Muscle layer of duodenum (tissue), 2 donors: ENCODE measurements at regions not wholly inside any gene's neighbourhood (a gene's known extent, or its start where the extent isn't known, plus 50 kb on each side); places are given as distances from the start of the nearest gene placed in this dataset.

Experiments
- H3K27ac ChIP-seq: one replicate; pipeline ENCODE4 v1.7.0; 2013; ENCODE audit warnings: mild to moderate bottlenecking, low read length
- H3K27me3 ChIP-seq: one replicate; pipeline ENCODE4 v1.7.0; 2013; ENCODE audit warnings: low read depth, mild to moderate bottlenecking, control low read depth, low read length
- H3K36me3 ChIP-seq, 2 donors: one replicate each; pipeline ENCODE4 v1.7.0; 2013; ENCODE audit warnings: low read length in 2 of 2, control low read depth in 1 of 2, mild to moderate bottlenecking in 1 of 2; ENCODE audit not compliant: insufficient read depth in 2 of 2, control insufficient read depth in 1 of 2
- H3K4me1 ChIP-seq, 2 donors: one replicate each; pipeline ENCODE4 v1.7.0; 2013; ENCODE audit warnings: low read length in 2 of 2, mild to moderate bottlenecking in 2 of 2, control low read depth in 1 of 2, moderate library complexity in 1 of 2; ENCODE audit not compliant: insufficient read depth in 2 of 2, control insufficient read depth in 1 of 2
- H3K4me3 ChIP-seq, 2 donors: one replicate each; pipeline ENCODE4 v1.7.0; 2013; ENCODE audit warnings: low read length in 2 of 2, low read depth in 1 of 2, mild to moderate bottlenecking in 1 of 2
- H3K9me3 ChIP-seq, 2 donors: one replicate each; pipeline ENCODE4 v1.7.0; 2013; ENCODE audit warnings: low read length in 2 of 2, control low read depth in 1 of 2, mild to moderate bottlenecking in 1 of 2; ENCODE audit not compliant: control insufficient read depth in 1 of 2
- donor health status: healthy.

DNA sequence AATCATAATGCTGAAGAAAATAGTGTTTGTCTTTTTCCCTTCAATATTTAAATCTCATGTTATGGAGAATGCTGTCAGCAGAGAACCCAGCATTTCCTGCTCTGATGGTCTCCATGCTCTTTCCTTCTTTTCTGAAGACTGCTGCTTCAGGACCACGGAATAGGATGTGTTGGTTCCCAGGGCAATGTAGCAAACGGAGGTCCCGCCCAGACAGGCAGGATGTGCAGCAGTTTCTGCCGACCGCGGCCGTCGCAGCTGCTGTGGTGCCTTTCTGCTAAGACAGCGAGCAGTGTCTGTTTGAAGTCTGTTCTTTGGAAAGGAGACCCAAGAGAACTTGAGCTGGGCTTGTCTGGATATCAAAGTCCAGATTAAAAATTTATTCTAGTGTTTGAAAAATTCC is 654.3 kb downstream of the CCDC171 start:
- Histone ChIP-seq H3K4me3 (no peak overlapping the region), H3K36me3 (no peaks in the 10 kb centered on the region), H3K27me3 (no peaks in the 10 kb centered on the region), H3K4me1 (no peaks in the 10 kb centered on the region), H3K27ac (no peak overlapping the region), H3K9me3 (no peaks in the 10 kb centered on the region)

DNA sequence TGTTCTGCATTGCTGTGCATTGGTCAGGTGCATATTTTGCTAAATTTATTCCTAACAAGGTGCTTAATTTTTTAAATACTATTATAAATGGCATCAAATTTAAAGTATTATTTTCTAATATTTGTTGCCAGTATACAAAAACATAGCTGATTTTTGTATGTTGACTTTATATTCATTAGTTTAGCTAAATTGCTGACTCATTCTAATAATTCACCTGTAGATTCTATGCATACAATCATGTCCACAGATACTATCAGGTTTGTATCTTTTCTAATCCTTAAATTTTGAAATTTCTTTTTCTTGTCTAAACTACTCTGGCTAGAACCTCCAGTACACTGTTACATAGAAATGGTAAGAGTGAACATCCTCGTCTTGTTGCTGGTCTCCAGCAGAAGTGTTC is 657.6 kb downstream of the CCDC171 start:
- Histone ChIP-seq H3K4me3 (no peak overlapping the region), H3K9me3 (no peaks in the 10 kb centered on the region), H3K36me3 (no peaks in the 10 kb centered on the region), H3K27ac (no peak overlapping the region), H3K27me3 (no peaks in the 10 kb centered on the region), H3K4me1 (peaks cover 4 to 14% of the 10 kb centered on the region in 2 donors)

DNA sequence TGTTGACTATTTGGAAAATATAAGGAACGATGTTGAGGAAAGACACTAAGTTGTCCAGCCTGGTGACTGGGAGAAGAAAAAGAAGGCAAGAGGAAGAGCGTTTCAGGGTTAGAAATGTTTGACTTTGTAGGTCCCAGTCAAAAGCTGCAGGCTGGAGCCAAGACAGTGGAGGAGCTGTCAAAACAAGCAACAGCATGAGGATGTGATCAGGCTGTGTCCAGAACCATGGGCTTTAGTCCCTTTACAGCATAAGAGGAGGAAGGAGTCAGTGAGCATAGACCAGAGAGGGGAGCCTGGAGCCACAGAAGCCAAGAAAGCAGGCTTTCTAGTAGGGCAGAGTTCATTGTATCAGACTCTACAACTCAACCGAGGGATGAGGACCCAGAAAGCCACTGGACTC is 658.5 kb downstream of the BNC2 start:
- H3K9me3 ChIP-seq: no peaks in the 10 kb centered on the region

DNA sequence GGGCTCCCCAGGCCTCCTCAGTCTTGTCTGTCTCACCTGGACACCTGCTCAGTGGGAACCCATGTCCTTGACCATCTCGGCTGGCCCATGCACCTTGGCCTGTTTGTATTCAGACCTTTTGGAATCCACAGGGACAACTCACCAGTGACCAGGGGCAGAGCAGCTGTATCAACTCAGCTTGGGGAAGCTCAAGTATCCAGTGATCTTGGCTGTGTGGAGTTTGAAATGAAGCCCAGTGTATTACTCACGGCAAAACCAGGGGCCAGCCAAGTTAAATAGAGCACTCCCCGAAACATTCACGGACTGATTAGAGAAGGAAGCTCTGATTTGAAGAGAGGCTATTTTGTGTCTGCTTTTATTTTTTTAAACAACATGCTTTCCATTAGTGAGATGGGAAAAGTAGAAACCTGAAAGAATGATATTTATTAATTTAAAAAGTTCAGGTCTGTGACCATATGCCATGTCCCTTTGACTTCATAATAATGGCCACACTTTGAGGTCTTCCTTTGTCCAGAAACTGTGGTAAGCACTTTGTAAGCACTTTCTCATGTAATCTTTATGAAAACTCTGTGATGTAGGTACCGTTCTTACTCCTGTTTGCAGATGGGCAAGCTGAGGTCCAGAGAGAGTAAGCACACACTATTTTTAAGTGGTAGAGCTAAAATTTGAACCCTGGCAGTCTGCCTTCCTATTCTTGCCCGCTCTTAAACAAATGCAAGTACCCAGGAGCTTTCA is 656.5 kb downstream of the BNC2 start:
- Histone ChIP-seq H3K9me3 (no peaks in the 10 kb centered on the region), H3K27me3 (no peaks in the 10 kb centered on the region), H3K36me3 (no peaks in the 10 kb centered on the region), H3K4me3 (no peak overlapping the region), H3K27ac (peak overlapping the region; percentile 3), H3K4me1 (peaks cover 4 to 20% of the 10 kb centered on the region in 2 donors)

More for the DNA sequence above, 658.5 kb downstream of the BNC2 start:
- H3K27me3 ChIP-seq: no peaks in the 10 kb centered on the region
- H3K36me3 ChIP-seq: no peaks in the 10 kb centered on the region
- no peak overlapping the region for H3K27ac ChIP-seq
- H3K4me3 ChIP-seq: no peak overlapping the region
- peaks cover 4 to 14% of the 10 kb centered on the region in 2 donors for H3K4me1 ChIP-seq

DNA sequence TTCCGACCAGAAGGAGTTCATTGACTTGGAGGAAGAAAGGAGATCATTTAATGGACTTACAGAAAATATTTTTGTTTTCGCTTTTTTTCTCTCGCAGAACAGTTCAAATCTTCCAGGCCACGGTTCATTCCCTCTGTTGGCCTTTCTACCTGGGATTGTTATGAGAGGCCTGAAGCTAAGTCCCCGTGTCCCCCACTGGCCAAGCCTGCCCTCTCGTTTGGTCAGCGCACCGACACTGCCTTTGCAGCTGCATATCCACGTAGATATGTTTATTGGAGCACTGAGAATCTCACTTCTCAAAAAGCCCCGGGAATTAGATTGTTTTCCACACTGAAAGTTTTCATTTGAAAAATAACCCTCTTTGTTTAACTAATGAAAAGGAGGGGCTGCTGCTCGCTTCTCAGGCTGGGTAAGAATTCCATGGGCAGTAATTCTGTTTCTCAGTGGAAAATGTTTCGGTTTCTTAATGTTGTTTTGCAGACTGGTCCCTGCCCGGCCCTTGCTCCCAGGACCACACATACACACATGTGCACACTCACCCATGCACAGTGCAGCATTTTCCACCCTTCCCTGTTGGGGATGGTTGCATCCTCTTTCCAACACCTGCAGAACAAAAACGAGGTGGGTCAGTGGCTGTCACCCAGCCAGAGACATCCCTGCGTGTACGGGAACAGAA is 655.7 kb downstream of the BNC2 start:
- Histone ChIP-seq H3K27ac (no peak overlapping the region), H3K27me3 (no peaks in the 10 kb centered on the region), H3K36me3 (no peaks in the 10 kb centered on the region), H3K9me3 (no peaks in the 10 kb centered on the region), H3K4me1 (peaks cover 4 to 20% of the 10 kb centered on the region in 2 donors), H3K4me3 (no peak overlapping the region)

DNA sequence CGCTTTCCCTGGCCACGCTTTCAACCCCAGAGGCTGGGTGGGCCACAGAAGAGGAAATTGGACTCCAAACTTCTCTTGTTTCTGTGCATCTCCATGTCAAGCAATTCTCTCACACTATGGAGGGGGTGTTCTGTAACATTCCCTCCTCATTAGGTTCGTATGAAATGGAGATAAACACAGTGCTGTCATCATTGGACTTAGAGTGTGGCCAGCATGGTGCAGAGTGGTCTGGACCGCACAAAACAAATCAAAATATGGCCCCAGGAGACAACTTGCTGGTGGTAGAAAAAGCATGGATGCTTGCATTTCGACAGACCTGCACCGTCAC is 655.2 kb downstream of the BNC2 start:
- H3K36me3 ChIP-seq: no peaks in the 10 kb centered on the region
- H3K4me1 ChIP-seq: peaks cover 4 to 20% of the 10 kb centered on the region in 2 donors
- H3K27me3 ChIP-seq: no peaks in the 10 kb centered on the region
- no peaks in the 10 kb centered on the region for H3K9me3 ChIP-seq
- H3K4me3 ChIP-seq: no peak overlapping the region
- H3K27ac ChIP-seq: no peak overlapping the region

DNA sequence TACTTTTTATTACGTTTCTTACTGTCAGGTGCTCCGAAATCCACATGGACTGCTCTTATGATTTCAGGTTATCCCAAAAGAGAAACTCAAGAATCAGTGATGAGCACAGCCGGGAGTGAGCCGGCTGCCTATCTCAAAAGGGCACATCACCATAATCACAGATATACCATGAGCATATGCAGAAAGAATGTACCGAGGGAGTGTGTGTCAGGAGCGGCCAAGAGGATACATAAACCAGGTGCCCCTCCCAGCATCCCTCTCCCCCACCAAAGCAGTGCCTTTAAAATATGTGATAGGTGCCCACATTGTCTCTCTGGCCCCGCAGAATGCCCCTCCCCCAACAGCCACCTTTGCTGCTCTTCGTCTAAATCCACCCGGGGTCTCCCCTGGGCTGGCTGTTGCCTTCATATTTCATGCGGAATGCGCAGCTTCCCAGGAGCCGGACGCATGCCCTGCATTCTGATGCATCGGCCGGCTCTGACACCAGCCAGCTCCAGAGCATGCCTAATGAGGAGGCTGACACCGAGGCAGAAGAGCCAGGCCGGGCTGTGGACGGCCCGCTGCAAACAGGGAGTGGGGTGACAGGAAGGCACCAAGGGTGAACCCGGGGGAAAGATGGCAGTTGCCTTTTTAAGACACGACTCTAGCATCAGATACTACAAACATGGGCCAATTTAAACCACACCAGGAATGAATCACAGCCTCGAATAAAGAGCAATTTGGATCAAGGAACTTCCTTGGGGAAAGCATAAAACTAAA is 652.3 kb downstream of the BNC2 start:
- H3K4me3 ChIP-seq: no peak overlapping the region
- H3K27me3 ChIP-seq: no peaks in the 10 kb centered on the region
- no peaks in the 10 kb centered on the region for H3K36me3 ChIP-seq
- H3K4me1 ChIP-seq: peaks cover 11 to 18% of the 10 kb centered on the region in 2 donors
- H3K27ac ChIP-seq: peak overlapping the region; percentile 16
- no peaks in the 10 kb centered on the region for H3K9me3 ChIP-seq

DNA sequence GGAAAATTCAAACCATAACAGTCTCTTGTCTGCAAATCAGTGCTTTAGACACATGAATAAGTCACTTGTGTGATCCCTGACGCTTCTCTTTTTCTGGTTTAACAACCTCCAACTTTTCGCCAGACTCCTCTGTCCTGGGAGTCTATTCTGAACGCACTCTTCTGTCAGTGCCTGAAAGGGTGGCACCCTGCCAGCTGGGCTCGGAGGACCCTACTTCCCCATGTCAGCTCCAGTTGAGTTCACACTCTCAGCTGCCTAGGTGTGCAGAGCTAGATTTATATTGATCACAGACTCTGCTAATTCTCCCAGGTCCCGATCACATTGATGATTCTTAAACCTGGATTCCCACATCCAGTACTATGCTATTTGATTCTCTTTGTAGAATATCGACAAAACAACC is 649.1 kb downstream of the BNC2 start:
- Histone ChIP-seq H3K4me1 (peaks cover 6 to 7% of the 10 kb centered on the region in 2 donors), H3K4me3 (no peak overlapping the region), H3K36me3 (no peaks in the 10 kb centered on the region), H3K27ac (no peak overlapping the region), H3K27me3 (no peaks in the 10 kb centered on the region), H3K9me3 (no peaks in the 10 kb centered on the region)

DNA sequence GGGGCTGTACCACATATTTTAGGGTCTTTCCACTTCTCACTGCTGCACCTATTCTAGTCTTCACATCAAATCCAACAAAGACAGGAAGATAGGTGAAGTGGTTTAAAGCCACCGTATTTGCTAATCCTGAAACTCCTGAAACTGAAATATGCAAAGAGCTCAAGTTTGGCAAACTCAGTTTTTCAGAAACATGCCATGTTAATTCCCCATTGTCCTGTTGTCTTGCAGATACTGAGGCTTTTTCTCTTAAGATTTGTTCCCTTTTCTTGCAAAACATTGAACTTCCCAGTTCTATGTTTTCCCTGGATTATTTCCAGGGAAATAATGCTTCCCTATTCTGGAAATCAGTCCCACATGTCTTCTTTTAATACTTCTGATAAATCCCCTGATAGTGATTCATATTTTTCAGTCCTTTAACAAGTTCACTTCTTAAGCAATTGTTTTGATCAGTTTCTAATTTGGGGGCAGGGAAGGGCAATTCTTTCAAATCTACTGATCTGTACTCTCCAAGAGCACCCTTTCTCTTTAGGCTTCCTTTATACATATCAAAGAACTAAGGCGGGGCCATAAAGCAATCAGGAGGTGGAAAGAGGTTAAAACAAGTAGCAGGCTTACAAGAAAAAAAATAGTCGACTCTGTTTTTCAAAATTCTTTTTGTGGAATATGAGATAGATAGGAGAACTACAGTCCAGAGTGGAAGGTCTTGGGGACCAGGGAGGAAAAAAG is 648.5 kb downstream of the BNC2 start:
- Histone ChIP-seq H3K4me1 (peaks cover 6 to 7% of the 10 kb centered on the region in 2 donors), H3K4me3 (no peak overlapping the region), H3K9me3 (no peaks in the 10 kb centered on the region), H3K27me3 (no peaks in the 10 kb centered on the region), H3K27ac (no peak overlapping the region), H3K36me3 (no peaks in the 10 kb centered on the region)

DNA sequence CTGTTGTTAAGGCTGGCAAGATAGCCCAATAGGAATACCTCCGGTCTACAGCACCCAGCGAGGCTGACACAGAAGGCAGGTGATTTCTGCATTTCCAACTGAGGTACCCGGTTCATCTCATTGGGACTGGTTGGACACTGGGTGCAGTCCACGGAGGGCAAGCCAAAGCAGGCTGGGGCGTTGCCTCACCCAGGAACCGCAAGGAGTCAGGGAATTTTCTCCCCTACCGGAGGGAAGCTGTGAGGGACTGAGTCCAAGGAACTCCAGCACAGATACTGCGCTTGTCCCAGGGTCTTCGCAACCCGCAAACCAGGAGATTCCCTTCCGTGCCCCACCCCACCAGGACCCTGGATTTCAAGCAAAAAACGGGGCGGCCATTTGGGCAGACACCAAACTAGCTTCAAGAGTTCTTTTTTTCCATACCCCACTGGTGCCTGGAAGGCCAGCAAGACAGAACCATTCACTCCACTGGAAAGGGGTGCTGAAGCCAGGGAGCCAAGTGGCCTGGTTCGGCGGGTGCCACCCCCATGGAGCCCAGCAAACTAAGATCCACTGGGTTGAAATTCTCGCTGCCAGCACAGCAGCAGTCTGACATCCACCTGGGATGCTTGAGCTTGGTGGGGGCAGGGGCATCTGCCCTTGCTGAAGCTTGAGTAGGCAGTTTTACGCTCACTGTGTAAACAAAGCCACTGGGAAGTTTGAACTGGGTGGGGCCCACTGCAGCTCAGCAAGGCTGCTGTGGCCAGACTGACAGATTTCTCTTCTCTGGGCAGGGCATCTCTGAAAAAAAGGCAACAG is 647.2 kb downstream of the BNC2 start:
- no peaks in the 10 kb centered on the region for H3K9me3 ChIP-seq
- H3K4me1 ChIP-seq: peaks cover 4 to 7% of the 10 kb centered on the region in 2 donors
- H3K27ac ChIP-seq: no peak overlapping the region
- no peaks in the 10 kb centered on the region for H3K27me3 ChIP-seq
- H3K36me3 ChIP-seq: no peaks in the 10 kb centered on the region
- H3K4me3 ChIP-seq: no peak overlapping the region
